ENCODE measurements at regions not wholly inside any gene's neighbourhood (a gene's known extent, or its start where the extent isn't known, plus 50 kb on each side); places are given as distances from the start of the nearest gene placed in this dataset.
"Not testable (repeated sequence)": the region's sequence is repeated elsewhere in the genome, so short reads cannot be mapped to it uniquely, and the experiment has no call there.

GRCh38 chr5:167381457-167381856, 910.0 kb upstream of the WWC1 start:
- POLR2A ChIA-PET = no interaction called here
- Mint-ChIP-seq H3K9me3 (ENCODE audit: insufficient read depth) (no peaks in the 10 kb centered on the region), H3K27me3 (ENCODE audit: low read depth) (no peaks in the 10 kb centered on the region), H3K36me3 (ENCODE audit: low read depth) (no peaks in the 10 kb centered on the region), H3K27ac (no peak overlapping the region), H3K4me1 (ENCODE audit: low read depth) (no peaks in the 10 kb centered on the region), H3K4me3 (no peak overlapping the region)
- ATAC-seq (no peak), DNase-seq (no peak)
- CTCF ChIA-PET = no interaction called here

- Mint-ChIP-seq H3K4me1 (ENCODE audit: low read depth) (no peaks in the 10 kb centered on the region), H3K27ac (no peak overlapping the region), H3K27me3 (ENCODE audit: low read depth) (no peaks in the 10 kb centered on the region)
Observed at GRCh38 chr5:167389537-167389936, 901.9 kb upstream of the WWC1 start.

GRCh38 chr5:167391286-167391685, 900.2 kb upstream of the WWC1 start:
- H3K36me3 Mint-ChIP-seq (ENCODE audit: low read depth); H3K27me3 Mint-ChIP-seq (ENCODE audit: low read depth); ATAC-seq; H3K4me3 Mint-ChIP-seq; H3K9me3 Mint-ChIP-seq (ENCODE audit: insufficient read depth); H3K4me1 Mint-ChIP-seq (ENCODE audit: low read depth); CTCF ChIA-PET; DNase-seq; POLR2A ChIA-PET; H3K27ac Mint-ChIP-seq: not testable (repeated sequence)

More at GRCh38 chr5:167389537-167389936, 901.9 kb upstream of the WWC1 start:
- Mint-ChIP-seq H3K4me3 (no peak overlapping the region), H3K36me3 (ENCODE audit: low read depth) (no peaks in the 10 kb centered on the region), H3K9me3 (ENCODE audit: insufficient read depth) (no peaks in the 10 kb centered on the region)
- ATAC-seq (no peak), DNase-seq (no peak)
- CTCF ChIA-PET = no interaction called here
- POLR2A ChIA-PET = no interaction called here

GRCh38 chr5:167392240-167392639, 899.2 kb upstream of the WWC1 start:
- Mint-ChIP-seq H3K27ac (no peak overlapping the region), H3K9me3 (ENCODE audit: insufficient read depth) (no peaks in the 10 kb centered on the region), H3K4me1 (ENCODE audit: low read depth) (no peaks in the 10 kb centered on the region), H3K27me3 (ENCODE audit: low read depth) (no peaks in the 10 kb centered on the region), H3K36me3 (ENCODE audit: low read depth) (no peaks in the 10 kb centered on the region), H3K4me3 (no peak overlapping the region)
- ChIA-PET CTCF (no interaction called here), POLR2A (no interaction called here)
- DNase-seq = no peak
- ATAC-seq = no peak

- no peak overlapping the region for H3K27ac Mint-ChIP-seq
- H3K9me3 Mint-ChIP-seq (ENCODE audit: insufficient read depth) = no peaks in the 10 kb centered on the region
- H3K36me3 Mint-ChIP-seq (ENCODE audit: low read depth) = no peaks in the 10 kb centered on the region
- no peak for DNase-seq
- ATAC-seq = no peak
- ChIA-PET POLR2A (no interaction called here), CTCF (no interaction called here)
- no peak overlapping the region for H3K4me3 Mint-ChIP-seq
- no peaks in the 10 kb centered on the region for H3K27me3 Mint-ChIP-seq (ENCODE audit: low read depth)
- H3K4me1 Mint-ChIP-seq (ENCODE audit: low read depth) = no peaks in the 10 kb centered on the region
Observed at GRCh38 chr5:167393358-167393757, 898.1 kb upstream of the WWC1 start.

- ChIA-PET POLR2A (no interaction called here), CTCF (no interaction called here)
- DNase-seq (no peak), ATAC-seq (no peak)
- Mint-ChIP-seq H3K4me1 (ENCODE audit: low read depth) (no peaks in the 10 kb centered on the region), H3K36me3 (ENCODE audit: low read depth) (no peaks in the 10 kb centered on the region), H3K9me3 (ENCODE audit: insufficient read depth) (peaks cover 12% of the 10 kb centered on the region), H3K27me3 (ENCODE audit: low read depth) (no peaks in the 10 kb centered on the region), H3K4me3 (no peak overlapping the region), H3K27ac (no peak overlapping the region)
Observed at GRCh38 chr5:167402671-167403070, 888.8 kb upstream of the WWC1 start.

GRCh38 chr5:167406513-167406912, 884.9 kb upstream of the WWC1 start:
- no peaks in the 10 kb centered on the region for H3K4me1 Mint-ChIP-seq (ENCODE audit: low read depth)

GRCh38 chr5:167412556-167412955, 878.9 kb upstream of the WWC1 start:
- ATAC-seq (no peak), DNase-seq (no peak)
- Mint-ChIP-seq H3K4me1 (ENCODE audit: low read depth) (no peaks in the 10 kb centered on the region), H3K36me3 (ENCODE audit: low read depth) (no peaks in the 10 kb centered on the region), H3K9me3 (ENCODE audit: insufficient read depth) (no peaks in the 10 kb centered on the region), H3K4me3 (no peak overlapping the region), H3K27me3 (ENCODE audit: low read depth) (no peaks in the 10 kb centered on the region), H3K27ac (no peak overlapping the region)
- ChIA-PET CTCF (no interaction called here), POLR2A (no interaction called here)

More at GRCh38 chr5:167406513-167406912, 884.9 kb upstream of the WWC1 start:
- no peak overlapping the region for H3K27ac Mint-ChIP-seq
- no peaks in the 10 kb centered on the region for H3K27me3 Mint-ChIP-seq (ENCODE audit: low read depth)
- no peak for ATAC-seq
- DNase-seq = no peak
- ChIA-PET CTCF (no interaction called here), POLR2A (no interaction called here)
- no peak overlapping the region for H3K4me3 Mint-ChIP-seq
- H3K9me3 Mint-ChIP-seq (ENCODE audit: insufficient read depth) = peaks cover 8% of the 10 kb centered on the region
- H3K36me3 Mint-ChIP-seq (ENCODE audit: low read depth) = no peaks in the 10 kb centered on the region

- Mint-ChIP-seq H3K27ac (no peak overlapping the region), H3K27me3 (ENCODE audit: low read depth) (no peaks in the 10 kb centered on the region), H3K4me1 (ENCODE audit: low read depth) (no peaks in the 10 kb centered on the region), H3K9me3 (ENCODE audit: insufficient read depth) (no peaks in the 10 kb centered on the region), H3K36me3 (ENCODE audit: low read depth) (no peaks in the 10 kb centered on the region), H3K4me3 (no peak overlapping the region)
- ATAC-seq (no peak), DNase-seq (no peak)
- ChIA-PET CTCF (no interaction called here), POLR2A (no interaction called here)
Observed at GRCh38 chr5:167413506-167413905, 877.9 kb upstream of the WWC1 start.

GRCh38 chr5:167414611-167415010, 876.8 kb upstream of the WWC1 start:
- no peaks in the 10 kb centered on the region for H3K36me3 Mint-ChIP-seq (ENCODE audit: low read depth)
- H3K27ac Mint-ChIP-seq = no peak overlapping the region
- no peaks in the 10 kb centered on the region for H3K4me1 Mint-ChIP-seq (ENCODE audit: low read depth)
- H3K9me3 Mint-ChIP-seq (ENCODE audit: insufficient read depth) = no peaks in the 10 kb centered on the region
- ChIA-PET POLR2A (no interaction called here), CTCF (no interaction called here)
- H3K4me3 Mint-ChIP-seq = no peak overlapping the region
- H3K27me3 Mint-ChIP-seq (ENCODE audit: low read depth) = no peaks in the 10 kb centered on the region
- ATAC-seq = no peak
- no peak for DNase-seq

GRCh38 chr5:167415779-167416746, 875.4 kb upstream of the WWC1 start:
- Mint-ChIP-seq H3K4me1 (ENCODE audit: low read depth) (no peaks in the 10 kb centered on the region), H3K36me3 (ENCODE audit: low read depth) (no peaks in the 10 kb centered on the region), H3K4me3 (no peak overlapping the region), H3K27me3 (ENCODE audit: low read depth) (no peaks in the 10 kb centered on the region), H3K9me3 (ENCODE audit: insufficient read depth) (no peaks in the 10 kb centered on the region), H3K27ac (no peak overlapping the region)
- ATAC-seq (no peak), DNase-seq (no peak)
- POLR2A ChIA-PET = no interaction called here
- CTCF ChIA-PET = no interaction called here

GRCh38 chr5:167417662-167418061, 873.8 kb upstream of the WWC1 start:
- H3K9me3 Mint-ChIP-seq (ENCODE audit: insufficient read depth) = peaks cover 3% of the 10 kb centered on the region
- CTCF ChIA-PET = no interaction called here

GRCh38 chr5:167425161-167425560, 866.3 kb upstream of the WWC1 start:
- no peak for ATAC-seq
- DNase-seq = no peak
- no peak overlapping the region for H3K4me3 Mint-ChIP-seq
- no peaks in the 10 kb centered on the region for H3K27me3 Mint-ChIP-seq (ENCODE audit: low read depth)
- POLR2A ChIA-PET = no interaction called here
- H3K36me3 Mint-ChIP-seq (ENCODE audit: low read depth) = no peaks in the 10 kb centered on the region
- H3K27ac Mint-ChIP-seq = no peak overlapping the region
- H3K4me1 Mint-ChIP-seq (ENCODE audit: low read depth) = no peaks in the 10 kb centered on the region
- peaks cover 18% of the 10 kb centered on the region for H3K9me3 Mint-ChIP-seq (ENCODE audit: insufficient read depth)
- CTCF ChIA-PET = no interaction called here

More at GRCh38 chr5:167417662-167418061, 873.8 kb upstream of the WWC1 start:
- ATAC-seq (no peak), DNase-seq (no peak)
- Mint-ChIP-seq H3K4me3 (no peak overlapping the region), H3K27ac (no peak overlapping the region), H3K36me3 (ENCODE audit: low read depth) (no peaks in the 10 kb centered on the region), H3K4me1 (ENCODE audit: low read depth) (no peaks in the 10 kb centered on the region), H3K27me3 (ENCODE audit: low read depth) (no peaks in the 10 kb centered on the region)
- POLR2A ChIA-PET = interaction anchor here (0.7 kb wide), 1 partner anchor 9 kb away, joined by 3 read pairs; no protein-coding TSS in a partner anchor

Measured in activated CD8-positive, alpha-beta T cell treated with anti-CD3 and anti-CD28 coated beads, Interleukin-2, amount 10 ng/mL, durations not matched to agents 7 days and 5 days (primary cell).